Right ventricle myocardium superior (tissue), 1 donor: ENCODE measurements at regions not wholly inside any gene's neighbourhood (a gene's known extent, or its start where the extent isn't known, plus 50 kb on each side); places are given as distances from the start of the nearest gene placed in this dataset.

Experiments used
- ATAC-seq: fragments of 200-7000 bp; cut with Tn5 transposase; one replicate; pipeline ENCODE4 v1.9.1; 2020; ENCODE audit warnings: mild to moderate bottlenecking; ENCODE audit not compliant: poor library complexity
- DNase-seq: peaks from one replicate; pipeline ENCODE4 v3.0.0-alpha.2; 2020
- intact Hi-C: fragments of 100-400 bp; cut with DNase I; formaldehyde crosslinking; loops from one replicate; pipeline ENCODE4 v1.11.2; 2022
- donor health status: DM: no; HTN: yes; CAD: no; lungs with severe emphysema.

DNA sequence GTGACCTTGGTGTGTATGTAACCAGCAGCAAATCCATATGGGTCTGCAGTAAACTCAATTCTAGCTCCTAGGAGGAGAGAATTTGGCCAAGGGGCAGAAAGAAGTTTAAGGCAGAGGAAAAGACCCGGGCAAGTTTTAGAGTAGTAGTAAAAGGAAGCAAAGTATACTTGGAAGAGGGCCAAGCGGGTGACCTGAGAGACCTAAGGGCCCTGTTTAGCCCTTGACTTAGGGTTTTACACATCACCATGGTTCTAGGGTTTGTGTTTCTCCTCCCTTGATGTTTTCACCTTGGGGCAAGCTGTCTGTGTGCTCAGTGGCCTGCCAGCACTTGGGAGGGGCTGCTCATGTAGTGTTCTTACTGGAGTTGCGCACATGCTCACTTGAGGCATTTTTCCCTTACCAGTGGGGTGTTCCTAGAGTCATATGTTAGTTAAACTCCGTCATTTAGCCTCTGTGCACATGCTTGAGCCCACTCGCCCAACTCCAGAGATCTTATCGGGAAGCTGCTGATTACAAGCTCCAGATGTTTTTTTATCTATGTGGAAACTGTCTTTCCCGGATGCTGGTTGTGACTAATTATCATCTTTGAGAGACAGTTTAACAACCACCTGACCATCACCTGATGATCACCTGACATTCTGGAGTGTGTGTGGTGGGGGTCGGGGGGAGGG, 137.6 kb upstream of the PRSS1 start:
- intact Hi-C loops: no loop called here
- ATAC-seq: no peak
- no peak for DNase-seq

DNA sequence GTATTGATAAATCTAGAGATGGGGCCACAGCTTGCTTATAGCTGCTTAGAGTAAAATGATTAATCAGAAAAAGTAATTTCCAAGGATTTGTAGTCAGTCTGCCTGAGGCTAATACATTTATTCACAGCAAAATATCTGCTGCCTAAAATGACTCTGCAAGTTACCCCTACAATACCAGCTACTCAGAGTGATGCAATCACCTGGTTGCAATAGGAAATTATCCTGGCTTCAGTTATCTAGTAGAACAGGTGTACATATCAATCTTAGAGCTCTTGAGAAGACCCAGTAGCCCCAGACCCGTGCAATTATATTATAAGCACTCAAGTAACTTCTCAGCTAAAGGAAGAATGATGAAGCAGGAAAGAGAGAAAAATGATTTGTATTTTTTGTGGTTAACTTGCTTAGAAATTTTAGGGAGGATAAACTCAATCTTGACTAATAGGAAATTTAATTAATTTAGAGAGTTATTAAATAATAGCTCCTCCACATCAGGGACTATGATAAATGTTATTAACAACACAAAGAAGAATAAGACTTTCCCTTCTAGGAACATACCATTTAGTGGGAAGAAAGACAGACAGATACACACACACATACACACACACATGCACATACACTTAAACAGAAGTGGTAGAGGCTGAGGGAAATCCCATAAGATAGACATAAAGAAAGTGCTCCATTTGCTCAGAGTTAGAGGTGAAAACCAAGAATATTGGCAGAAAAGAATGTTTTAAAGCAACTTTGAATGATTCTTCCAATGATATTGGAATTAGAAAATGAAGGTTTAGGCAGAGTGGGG, 140.4 kb upstream of the PRSS1 start:
- DNase-seq: no peak
- no peak for ATAC-seq
- intact Hi-C loops: no loop called here

DNA sequence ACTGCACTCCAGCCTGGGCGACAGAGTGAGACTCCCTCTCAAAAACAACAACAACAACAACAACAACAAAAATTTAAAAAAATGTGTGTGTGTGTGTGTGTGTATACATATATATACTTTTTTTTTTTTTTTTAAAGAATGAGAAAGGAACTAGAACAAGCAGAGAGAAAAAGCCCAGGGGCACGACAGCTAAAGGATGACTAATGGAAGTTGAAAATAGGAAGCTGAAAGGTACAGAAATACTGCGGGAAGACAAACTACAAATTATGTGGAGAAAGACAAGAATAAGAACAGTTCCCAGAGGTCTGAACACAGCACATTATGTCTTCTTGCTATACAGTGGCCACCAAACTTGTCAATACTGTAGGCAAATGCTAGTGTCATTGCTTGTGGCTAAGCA, 141.9 kb upstream of the PRSS1 start:
- intact Hi-C loops: no loop called here
- DNase-seq (no peak), ATAC-seq (no peak)

DNA sequence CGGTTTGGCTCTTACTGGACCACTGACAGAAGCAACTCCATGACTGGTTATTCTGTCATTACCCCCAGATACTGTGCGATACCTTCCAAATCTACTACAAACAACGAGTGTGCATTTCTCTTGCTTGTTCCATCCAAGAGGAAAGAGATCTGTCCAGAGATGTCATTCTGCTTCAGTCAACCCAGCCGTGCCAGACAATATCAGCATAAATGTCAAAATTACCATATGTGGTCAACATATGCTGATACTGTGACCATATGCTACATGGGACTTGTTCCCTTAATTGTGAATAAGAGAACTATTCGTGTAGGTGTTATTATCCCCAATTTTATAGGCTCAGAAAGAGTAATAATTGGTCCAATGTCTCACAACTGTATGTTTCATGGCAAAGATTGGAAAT, 143.2 kb upstream of the PRSS1 start:
- DNase-seq (no peak), ATAC-seq (no peak)
- intact Hi-C loops: no loop called here

DNA sequence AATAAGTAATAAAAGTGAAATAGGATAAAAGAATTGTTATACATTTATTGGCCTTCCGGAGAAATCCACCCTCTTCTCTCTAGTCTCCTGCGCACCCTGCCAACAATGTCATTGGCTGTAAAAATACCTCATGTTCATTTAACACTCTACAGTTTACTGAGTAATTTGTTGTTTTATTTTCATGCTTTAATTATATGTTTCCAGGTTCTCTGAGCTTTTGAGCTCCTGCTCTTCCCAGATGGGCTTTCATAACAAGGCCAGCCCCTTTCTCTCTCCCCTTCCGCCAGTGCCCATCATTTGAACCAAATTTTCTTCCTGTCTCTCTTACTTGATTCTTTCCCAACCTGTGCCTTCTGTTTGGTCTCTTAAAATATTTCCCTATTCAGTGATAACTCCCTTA, 144.6 kb upstream of the PRSS1 start:
- intact Hi-C loops: no loop called here
- DNase-seq (no peak), ATAC-seq (no peak)

DNA sequence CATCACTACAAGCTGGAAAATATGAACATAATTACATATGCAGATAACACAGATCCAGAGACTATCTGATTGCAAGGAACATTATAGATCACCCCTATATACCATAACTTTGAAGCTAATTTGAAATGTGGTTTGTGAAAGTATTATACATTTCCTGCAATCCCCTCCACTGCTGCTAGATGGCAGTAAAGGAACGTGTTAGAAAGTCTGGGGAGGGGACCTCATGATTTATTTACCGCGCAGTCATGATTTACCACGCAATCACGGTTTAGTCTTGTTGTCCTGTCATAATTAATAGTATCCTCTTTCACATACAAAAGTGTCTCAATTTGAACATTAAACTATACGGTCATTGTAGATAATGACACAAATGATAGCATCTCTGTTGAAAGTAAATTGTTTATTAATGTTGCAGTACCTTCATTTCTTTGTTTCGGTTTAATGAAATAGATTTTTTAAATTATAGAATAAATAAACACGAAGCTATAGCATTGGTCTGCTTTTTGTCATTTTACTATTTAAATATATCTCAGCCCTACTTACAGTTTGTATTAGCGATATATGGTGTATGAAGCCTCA, 145.3 kb upstream of the PRSS1 start:
- DNase-seq (no peak), ATAC-seq (no peak)
- intact Hi-C loops: no loop called here

DNA sequence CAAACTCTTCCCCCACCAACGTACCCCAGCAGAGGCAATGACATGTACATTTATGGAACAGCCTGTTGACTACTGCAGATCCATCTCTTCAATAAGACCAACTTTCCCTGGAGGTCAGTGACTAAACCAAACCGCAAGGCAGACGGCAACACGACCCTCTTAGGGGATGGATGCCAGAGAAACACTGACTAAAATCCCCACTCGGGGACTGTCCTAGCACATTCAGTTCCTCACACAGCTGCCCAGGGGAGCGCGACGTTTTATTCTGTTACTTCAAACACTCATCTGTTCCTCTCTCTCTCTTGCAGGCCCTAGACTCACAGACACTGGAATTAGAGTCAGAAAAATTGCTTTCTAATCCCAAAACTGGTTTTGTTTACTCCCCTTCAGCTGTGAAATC, 146.5 kb upstream of the PRSS1 start:
- peak; percentile 74 for ATAC-seq
- intact Hi-C loops: no loop called here
- DNase-seq: peak; percentile 48

DNA sequence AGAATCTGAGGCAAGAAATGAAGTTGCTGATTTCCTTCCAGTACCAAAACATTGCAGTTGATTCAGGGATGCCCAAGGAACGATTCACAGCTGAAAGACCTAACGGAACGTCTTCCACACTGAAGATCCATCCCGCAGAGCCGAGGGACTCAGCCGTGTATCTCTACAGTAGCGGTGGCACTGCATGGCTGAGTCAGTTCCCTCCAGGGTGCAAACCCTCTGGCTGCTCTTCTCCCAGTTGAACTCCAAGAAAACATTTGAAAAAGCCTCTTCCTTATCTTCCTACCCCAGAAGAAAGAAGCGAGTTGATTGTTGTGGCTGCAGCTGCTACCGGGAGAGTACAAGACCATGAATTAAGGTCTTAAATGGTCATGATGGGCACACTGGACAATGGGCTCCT, 147.1 kb upstream of the PRSS1 start:
- DNase-seq (no peak), ATAC-seq (no peak)
- intact Hi-C loops: no loop called here

DNA sequence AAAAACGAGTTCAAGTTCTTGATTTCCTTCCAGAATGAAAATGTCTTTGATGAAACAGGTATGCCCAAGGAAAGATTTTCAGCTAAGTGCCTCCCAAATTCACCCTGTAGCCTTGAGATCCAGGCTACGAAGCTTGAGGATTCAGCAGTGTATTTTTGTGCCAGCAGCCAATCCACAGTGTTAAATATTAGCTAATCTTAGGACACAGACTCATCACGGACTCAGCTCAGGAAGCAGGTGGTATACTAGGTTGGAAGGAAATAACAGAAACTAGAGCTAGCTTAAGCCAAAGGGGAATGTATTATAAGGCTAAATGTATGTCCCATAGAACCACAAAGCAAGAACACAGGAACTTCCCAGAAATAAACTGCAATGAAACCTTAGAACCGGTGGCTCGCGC, 151.0 kb upstream of the PRSS1 start:
- intact Hi-C loops: no loop called here
- no peak for ATAC-seq
- DNase-seq: no peak

DNA sequence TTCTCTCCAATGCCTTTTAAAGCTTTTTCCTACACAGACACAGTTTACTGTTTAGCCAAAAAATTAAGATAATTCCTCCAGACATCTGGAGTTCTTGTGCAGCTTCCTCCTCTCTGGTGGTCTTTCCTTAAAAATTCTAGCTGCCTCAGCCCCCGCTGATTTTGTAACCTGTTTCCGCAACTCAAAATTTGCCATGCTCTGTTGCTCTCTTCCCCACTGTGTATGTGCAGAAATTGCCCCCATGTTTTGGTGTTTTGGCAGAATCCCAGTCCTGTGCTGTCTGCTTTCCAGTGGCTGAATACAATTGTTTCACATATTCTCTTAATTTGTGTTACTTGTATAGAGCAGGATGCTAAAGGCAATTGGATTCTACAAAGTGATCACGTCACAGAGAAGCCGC, 151.7 kb upstream of the PRSS1 start:
- DNase-seq (no peak), ATAC-seq (no peak)
- intact Hi-C loops: no loop called here

DNA sequence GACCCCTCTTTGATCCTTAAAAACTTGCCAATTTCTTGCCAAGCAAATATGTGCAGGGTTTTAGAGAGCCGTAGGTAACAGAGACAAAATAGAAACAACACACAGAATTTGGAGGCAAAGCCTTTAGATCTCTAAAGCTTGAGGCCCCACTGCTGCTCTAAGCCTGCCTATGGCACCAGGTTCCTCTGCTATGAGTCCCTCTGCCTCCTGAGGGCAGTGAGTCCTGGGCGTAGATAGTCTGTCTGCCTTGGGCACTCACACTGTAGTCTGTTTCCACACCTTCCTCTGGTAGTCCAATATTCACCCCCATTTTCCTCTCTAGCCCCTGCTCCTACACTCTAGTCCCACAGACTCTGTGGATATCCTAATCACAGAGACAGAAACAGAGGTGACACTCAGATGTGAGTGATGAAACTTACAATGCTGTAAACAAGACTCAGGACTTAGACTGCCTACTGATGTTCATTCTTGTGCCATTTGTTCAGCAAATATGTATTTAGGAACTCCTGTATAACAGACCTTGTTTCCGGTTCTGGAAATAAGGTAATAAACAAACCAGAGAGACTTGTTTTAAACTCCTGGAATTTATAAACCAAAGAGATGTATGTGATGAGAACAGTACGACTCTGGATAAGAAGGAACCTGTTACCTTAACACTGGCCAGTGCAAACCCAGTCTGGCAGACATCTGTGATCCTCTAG, 153.3 kb upstream of the PRSS1 start:
- DNase-seq (no peak), ATAC-seq (no peak)
- intact Hi-C loops: no loop called here

DNA sequence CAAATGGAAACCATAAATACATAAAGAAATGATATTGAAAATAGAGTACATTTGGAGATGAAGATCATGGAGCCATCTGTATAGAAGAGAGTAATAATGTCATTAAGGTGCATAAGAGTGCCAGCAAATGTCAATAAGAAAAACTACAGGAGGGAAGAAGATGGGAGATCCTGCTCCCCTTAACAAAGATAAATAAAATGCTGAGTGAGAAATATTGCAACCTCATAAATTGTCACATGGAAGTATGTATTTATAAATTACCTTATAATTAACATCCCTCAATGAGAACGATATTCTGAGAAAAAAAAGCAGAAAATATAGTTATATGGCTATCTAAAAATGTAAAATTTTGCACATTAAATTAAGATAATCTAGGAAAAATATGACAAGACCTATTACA, 155.2 kb upstream of the PRSS1 start:
- no peak for ATAC-seq
- DNase-seq: no peak
- intact Hi-C loops: no loop called here

DNA sequence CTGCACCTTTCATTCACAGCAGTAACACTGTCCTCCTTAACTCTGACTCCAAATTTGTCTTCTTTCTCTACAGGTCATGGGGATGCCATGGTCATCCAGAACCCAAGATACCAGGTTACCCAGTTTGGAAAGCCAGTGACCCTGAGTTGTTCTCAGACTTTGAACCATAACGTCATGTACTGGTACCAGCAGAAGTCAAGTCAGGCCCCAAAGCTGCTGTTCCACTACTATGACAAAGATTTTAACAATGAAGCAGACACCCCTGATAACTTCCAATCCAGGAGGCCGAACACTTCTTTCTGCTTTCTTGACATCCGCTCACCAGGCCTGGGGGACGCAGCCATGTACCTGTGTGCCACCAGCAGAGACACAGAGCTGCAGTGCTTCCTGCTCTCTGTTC, 156.2 kb upstream of the PRSS1 start:
- intact Hi-C loops: no loop called here
- no peak for ATAC-seq
- no peak for DNase-seq

DNA sequence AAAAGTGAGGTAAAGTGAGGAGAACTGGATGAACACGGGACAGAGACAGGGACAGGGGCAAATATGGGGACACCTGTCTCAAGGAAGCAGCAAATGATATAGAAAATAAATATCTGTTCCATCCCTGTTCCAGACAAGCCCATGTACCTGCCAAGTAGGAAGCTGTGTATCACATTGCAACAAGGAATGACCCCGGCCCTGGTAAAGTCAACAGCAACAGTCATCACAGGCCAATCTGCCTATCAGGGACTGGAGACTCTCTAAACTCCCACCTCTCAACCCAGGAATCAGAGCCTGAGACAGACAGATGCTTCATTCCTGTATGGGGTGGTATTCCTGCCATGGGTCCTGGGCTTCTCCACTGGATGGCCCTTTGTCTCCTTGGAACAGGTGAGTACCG, 156.6 kb upstream of the PRSS1 start:
- ATAC-seq: no peak
- intact Hi-C loops: no loop called here
- DNase-seq: no peak

DNA sequence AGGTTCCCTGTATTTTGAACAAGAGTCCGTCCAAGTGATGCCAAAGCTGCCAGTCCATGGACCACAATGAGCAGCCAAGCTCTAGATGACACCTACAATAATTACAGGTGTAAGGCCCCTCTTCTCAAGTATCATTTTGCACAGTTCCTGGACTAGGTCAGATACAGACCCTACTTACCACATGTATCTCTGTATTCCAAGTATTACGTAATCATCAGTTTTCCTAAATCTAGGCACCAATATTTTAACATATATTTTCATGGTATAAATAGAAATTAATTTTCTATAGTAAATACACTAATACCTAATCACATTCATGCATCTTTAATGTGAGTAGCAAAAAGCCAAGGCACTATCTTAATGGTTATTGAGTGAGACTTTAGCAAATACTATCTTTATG, 157.0 kb upstream of the PRSS1 start:
- ATAC-seq (no peak), DNase-seq (no peak)
- intact Hi-C loops: no loop called here

DNA sequence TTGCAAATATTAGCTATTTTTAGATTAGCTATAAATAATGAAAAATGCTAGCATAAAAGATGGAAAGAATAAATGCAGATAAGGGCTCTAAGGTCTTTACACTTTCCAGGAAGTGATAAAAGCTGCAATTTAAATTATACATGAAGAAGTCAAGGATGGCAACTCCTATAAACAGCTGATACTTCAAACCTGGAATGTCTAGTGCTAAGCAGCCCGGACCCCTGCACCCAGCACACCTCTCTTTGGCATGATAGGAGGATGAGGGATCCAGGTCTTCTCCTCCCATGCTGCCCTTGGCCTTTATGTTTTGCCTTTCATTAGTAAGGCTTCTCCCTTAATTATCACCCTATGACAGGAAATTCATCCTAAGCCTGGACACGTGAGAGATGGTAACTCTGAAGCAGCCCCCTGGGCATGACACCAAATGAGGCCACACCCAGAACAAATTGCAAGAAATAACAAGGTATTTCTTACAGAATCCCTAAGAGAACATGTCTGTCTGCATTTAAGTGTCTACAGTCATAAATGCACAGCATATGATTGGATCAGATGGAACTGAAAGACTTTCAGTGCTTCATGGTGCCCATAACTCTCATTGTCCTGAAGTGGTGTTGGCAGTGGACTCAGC, 158.3 kb upstream of the PRSS1 start:
- no peak for DNase-seq
- ATAC-seq: no peak
- intact Hi-C loops: no loop called here

DNA sequence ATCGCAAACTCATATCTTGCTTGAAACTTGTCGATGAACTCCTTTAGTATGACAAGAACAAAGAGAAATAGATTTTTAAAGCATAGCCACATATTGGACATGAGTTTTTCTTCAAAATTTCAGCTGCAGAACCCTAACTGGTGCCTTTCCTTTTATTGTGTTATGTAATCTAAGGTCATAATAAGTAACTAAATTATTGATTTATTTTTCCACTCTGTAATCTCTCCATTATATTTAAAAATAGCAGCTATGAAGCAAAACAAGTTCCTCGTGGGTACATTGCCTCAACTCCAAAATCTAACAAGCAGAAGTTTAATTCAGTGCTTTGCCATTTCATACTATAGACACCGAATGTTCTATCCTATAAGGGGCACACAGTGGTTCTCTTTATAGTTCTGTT, 159.2 kb upstream of the PRSS1 start:
- intact Hi-C loops: no loop called here
- DNase-seq (no peak), ATAC-seq (no peak)

DNA sequence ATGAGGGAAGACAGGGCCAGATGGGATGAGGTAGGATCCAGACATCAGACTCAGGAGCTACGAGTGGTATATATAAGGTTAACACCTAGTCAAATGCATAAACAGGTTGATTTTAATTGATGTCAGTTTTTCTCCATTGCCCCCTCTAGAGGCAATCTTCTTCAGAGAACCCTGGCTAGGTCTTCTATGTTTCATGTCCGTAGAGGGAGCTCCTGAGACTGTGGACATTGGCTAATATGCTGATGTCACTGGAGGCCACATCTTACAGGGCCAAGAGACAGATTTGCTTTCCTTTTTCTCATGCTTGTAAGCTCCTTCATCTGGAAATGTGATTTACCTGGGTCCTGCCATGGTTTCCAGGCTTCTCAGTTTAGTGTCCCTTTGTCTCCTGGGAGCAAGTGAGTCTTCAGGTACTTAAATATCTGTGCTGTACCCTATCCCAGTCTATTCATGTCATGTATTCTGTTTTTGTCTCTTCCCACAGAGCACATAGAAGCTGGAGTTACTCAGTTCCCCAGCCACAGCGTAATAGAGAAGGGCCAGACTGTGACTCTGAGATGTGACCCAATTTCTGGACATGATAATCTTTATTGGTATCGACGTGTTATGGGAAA, 161.6 kb upstream of the PRSS1 start:
- intact Hi-C loops: no loop called here
- no peak for DNase-seq
- ATAC-seq: peak; percentile 86

DNA sequence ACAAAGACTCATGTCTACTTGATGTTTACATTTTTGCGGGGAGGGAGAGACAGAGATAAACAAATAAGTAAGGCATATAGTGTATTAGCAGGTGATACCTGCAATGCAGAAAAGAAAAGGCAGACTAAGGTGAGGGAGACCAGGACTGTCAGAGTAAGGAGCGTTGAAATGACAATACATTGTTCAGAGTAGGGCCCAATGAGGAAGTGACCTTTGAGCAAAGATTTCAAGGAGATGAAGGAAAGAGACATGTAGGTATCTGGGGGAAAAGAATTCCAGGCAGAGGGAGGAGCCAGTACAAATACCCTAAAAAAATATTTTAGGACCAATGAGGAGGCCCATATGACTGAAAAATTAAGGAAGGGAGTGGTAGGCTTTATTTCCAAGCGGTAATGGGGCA, 162.7 kb upstream of the PRSS1 start:
- intact Hi-C loops: no loop called here
- ATAC-seq (no peak), DNase-seq (no peak)
